ENCODE measurements at regions not wholly inside any gene's neighbourhood (a gene's known extent, or its start where the extent isn't known, plus 50 kb on each side); places are given as distances from the start of the nearest gene placed in this dataset.

DNA sequence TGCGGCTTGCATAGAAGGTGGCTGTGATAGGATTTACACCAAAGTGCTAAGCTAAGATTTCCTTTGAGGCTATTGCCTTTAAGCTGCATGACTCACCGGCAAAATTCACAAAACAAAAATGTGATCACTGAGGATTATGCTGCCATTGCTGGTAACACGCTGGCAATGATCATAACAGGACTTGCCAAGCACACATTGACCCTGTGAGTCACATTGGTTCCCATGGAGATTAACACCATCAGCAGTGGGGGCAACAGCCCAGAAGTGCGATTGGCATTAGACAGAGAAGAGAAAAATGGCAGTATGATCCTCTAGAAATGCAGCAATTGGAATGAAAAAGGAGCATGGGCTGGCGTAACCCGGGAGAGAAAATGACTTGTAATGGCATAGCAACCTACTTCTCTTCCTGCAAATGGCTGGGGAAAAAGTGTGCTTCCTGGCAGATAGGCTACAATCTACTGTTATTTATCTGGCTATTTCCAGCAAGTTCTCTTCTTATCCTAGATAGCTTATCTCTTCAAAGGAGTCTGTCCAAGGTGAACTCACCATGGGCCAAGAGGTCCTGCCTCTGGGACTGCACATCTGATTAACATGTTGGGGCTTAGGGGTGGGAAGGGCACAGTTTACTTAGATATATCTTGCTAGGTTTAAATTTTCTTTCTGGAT is 314.2 kb upstream of the IGFBP7 start:
- Histone ChIP-seq H3K9me3 (ENCODE audit: control insufficient read depth in 2 of 2, insufficient read depth in 1 of 2, low read depth in 1 of 2, low read length in 1 of 2) (no peaks in the 10 kb centered on the region), H3K4me1 (ENCODE audit: control insufficient read depth in 3 of 3, insufficient read depth in 2 of 3, low read depth in 1 of 3, low read length in 2 of 3) (no peaks in the 10 kb centered on the region), H3K36me3 (ENCODE audit: control insufficient read depth in 3 of 3, insufficient read depth in 2 of 3, low read depth in 1 of 3, low read length in 3 of 3) (no peaks in the 10 kb centered on the region), H3K4me3 (ENCODE audit: low read depth in 1 of 3, low read length in 3 of 3) (no peak overlapping the region), H3K27me3 (ENCODE audit: control insufficient read depth in 3 of 3, insufficient read depth in 3 of 3, low read length in 3 of 3) (no peaks in the 10 kb centered on the region), H3K27ac (ENCODE audit: low read depth in 1 of 3, low read length in 2 of 3) (no peak overlapping the region)
- 63 to 70% (median 65%) methylated on average over 6 of the region's 6 CpGs for WGBS, 3 donors
- DNase-seq (no peak), FAIRE-seq (no peak)

DNA sequence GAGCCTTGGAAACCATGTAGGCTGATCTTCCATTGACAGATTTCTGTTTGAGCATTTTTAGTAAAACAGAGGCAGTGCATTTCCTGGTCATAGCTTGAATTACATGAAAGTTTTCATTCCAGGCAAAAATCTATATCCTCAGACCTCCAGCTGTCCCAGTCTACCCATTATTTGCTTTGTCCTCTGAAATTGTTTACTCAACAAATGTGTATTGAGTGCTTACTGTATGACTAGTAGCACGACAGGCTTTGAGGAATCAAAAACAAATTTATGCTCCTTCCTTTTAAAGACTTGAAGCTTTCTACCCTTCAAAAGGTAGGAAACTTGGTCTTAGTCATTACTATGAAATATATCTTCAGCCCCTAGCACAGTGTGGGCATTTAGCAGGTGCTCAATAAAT is 307.9 kb upstream of the IGFBP7 start:
- H3K27me3 ChIP-seq (ENCODE audit: control insufficient read depth in 3 of 3, insufficient read depth in 3 of 3, low read length in 3 of 3), result no peaks in the 10 kb centered on the region
- no peaks in the 10 kb centered on the region for H3K4me1 ChIP-seq (ENCODE audit: control insufficient read depth in 3 of 3, insufficient read depth in 2 of 3, low read depth in 1 of 3, low read length in 2 of 3)
- no peak overlapping the region for H3K27ac ChIP-seq (ENCODE audit: low read depth in 1 of 3, low read length in 2 of 3)
- 11 to 29% (median 17%) methylated on average over 1 of the region's 1 CpG for WGBS, 3 donors
- FAIRE-seq (no peak), DNase-seq (no peak)
- H3K9me3 ChIP-seq (ENCODE audit: control insufficient read depth in 2 of 2, insufficient read depth in 1 of 2, low read depth in 1 of 2, low read length in 1 of 2), result no peaks in the 10 kb centered on the region
- no peak overlapping the region for H3K4me3 ChIP-seq (ENCODE audit: low read depth in 1 of 3, low read length in 3 of 3)
- H3K36me3 ChIP-seq (ENCODE audit: control insufficient read depth in 3 of 3, insufficient read depth in 2 of 3, low read depth in 1 of 3, low read length in 3 of 3), result no peaks in the 10 kb centered on the region

DNA sequence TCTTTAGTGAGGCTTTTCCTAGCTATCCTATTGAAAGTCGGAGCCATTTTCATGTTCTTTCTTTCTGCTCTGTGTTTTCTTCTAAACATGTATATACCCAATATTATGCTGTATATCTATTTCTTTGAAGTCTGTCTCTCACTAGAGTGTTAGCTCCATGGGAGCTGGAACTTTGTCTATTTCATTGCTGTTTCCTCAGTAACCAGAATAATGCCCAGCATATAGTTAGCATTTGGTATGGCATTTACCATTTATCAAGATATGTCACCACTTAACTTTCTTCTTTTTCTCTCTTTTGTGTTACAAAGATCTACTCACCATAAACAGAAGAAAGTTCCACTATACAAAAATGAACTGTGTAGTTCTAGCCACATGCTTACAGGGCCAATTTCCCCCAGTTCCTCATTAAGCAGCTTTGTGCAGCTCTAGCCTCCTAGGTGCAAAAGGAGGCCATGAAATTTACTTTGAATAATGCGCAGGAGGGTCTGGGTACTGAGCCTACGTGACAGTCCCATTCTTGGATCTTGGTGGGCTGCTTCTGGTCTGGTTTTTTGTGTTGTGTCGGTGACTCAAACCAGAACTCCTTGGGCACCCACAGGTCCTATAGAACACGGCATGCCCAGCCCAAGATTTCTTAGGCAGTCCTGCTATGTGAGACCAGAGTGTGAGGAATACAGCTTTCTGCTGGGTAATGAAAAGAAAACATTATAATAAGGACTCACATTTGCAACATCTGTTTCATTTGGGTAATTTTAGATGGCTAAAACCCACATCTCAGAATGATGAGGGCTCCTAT is 302.3 kb upstream of the IGFBP7 start:
- Histone ChIP-seq H3K27ac (ENCODE audit: low read depth in 1 of 3, low read length in 2 of 3) (no peak overlapping the region), H3K9me3 (ENCODE audit: control insufficient read depth in 2 of 2, insufficient read depth in 1 of 2, low read depth in 1 of 2, low read length in 1 of 2) (no peaks in the 10 kb centered on the region), H3K36me3 (ENCODE audit: control insufficient read depth in 3 of 3, insufficient read depth in 2 of 3, low read depth in 1 of 3, low read length in 3 of 3) (no peaks in the 10 kb centered on the region), H3K4me3 (ENCODE audit: low read depth in 1 of 3, low read length in 3 of 3) (no peak overlapping the region), H3K27me3 (ENCODE audit: control insufficient read depth in 3 of 3, insufficient read depth in 3 of 3, low read length in 3 of 3) (no peaks in the 10 kb centered on the region), H3K4me1 (ENCODE audit: control insufficient read depth in 3 of 3, insufficient read depth in 2 of 3, low read depth in 1 of 3, low read length in 2 of 3) (no peaks in the 10 kb centered on the region)
- no peak for FAIRE-seq
- no peak for DNase-seq
- 90 to 91% (median 90%) methylated on average over 5 of the region's 5 CpGs for whole genome bisulfite sequencing, 3 donors

DNA sequence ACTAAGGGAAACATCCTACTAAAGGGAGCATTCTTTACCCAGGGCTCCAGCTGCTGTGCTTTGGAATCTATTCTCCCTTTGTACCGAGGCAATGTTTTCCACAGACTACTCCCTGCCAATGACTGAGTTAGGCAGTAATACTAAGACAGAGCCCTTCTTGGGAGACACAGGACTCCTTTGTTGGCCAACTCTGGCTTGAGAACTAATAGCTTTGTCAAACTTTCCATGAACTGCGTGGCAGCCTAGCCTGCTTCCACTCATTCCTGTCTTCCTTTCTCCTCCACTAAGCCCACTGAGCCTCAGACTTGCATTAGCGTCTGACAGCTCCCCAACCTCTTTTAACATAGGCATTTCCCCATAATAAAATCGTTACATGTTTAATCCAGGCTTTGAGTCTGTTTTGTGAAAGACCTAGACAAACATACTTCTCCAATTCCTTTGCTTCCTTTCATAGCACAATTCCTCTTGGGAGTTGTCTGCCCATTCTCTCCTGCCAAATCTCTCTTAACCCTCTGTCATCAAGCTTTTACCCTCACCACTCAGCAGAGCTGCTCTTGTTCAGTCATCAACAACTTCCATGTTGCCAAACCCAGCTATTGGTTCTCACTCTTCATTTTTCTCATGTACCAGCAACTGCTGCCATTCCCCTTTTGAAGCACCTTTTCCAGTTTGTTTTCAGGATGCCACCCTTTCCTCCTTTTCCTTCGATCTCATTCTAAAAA is 300.3 kb upstream of the IGFBP7 start:
- Histone ChIP-seq H3K9me3 (ENCODE audit: control insufficient read depth in 2 of 2, insufficient read depth in 1 of 2, low read depth in 1 of 2, low read length in 1 of 2) (no peaks in the 10 kb centered on the region), H3K27me3 (ENCODE audit: control insufficient read depth in 3 of 3, insufficient read depth in 3 of 3, low read length in 3 of 3) (no peaks in the 10 kb centered on the region), H3K4me1 (ENCODE audit: control insufficient read depth in 3 of 3, insufficient read depth in 2 of 3, low read depth in 1 of 3, low read length in 2 of 3) (no peaks in the 10 kb centered on the region), H3K36me3 (ENCODE audit: control insufficient read depth in 3 of 3, insufficient read depth in 2 of 3, low read depth in 1 of 3, low read length in 3 of 3) (no peaks in the 10 kb centered on the region), H3K27ac (ENCODE audit: low read depth in 1 of 3, low read length in 2 of 3) (no peak overlapping the region), H3K4me3 (ENCODE audit: low read depth in 1 of 3, low read length in 3 of 3) (no peak overlapping the region)
- DNase-seq (no peak), FAIRE-seq (no peak)
- WGBS, 3 donors, result 51 to 56% (median 52%) methylated on average over 5 of the region's 5 CpGs

DNA sequence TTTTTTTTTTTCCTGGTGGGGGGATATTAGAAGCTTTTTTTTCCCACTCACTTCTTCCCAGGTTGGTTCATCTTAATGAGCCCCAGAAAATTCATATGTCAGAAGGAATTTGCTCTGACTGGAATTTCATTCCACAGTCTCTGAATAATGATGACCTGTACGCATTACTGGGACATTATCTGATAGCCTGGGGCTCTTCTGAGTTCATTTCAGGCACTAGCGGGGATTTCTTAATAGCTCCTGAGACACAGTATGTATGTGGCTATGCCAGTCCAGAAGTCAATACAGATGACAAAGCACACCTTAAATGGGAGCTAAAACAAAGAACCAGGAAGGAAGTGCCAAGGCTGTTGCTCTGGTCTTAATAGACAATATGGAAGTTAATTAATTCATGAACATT is 295.2 kb upstream of the IGFBP7 start:
- H3K4me3 ChIP-seq (ENCODE audit: low read depth in 1 of 3, low read length in 3 of 3), result no peak overlapping the region
- DNase-seq, result no peak
- FAIRE-seq, result no peak
- H3K27ac ChIP-seq (ENCODE audit: low read depth in 1 of 3, low read length in 2 of 3), result no peak overlapping the region
- H3K9me3 ChIP-seq (ENCODE audit: control insufficient read depth in 2 of 2, insufficient read depth in 1 of 2, low read depth in 1 of 2, low read length in 1 of 2), result no peaks in the 10 kb centered on the region
- no peaks in the 10 kb centered on the region for H3K27me3 ChIP-seq (ENCODE audit: control insufficient read depth in 3 of 3, insufficient read depth in 3 of 3, low read length in 3 of 3)
- H3K36me3 ChIP-seq (ENCODE audit: control insufficient read depth in 3 of 3, insufficient read depth in 2 of 3, low read depth in 1 of 3, low read length in 3 of 3), result no peaks in the 10 kb centered on the region
- 73 to 89% (median 74%) methylated on average over 2 of the region's 2 CpGs for WGBS, 3 donors
- H3K4me1 ChIP-seq (ENCODE audit: control insufficient read depth in 3 of 3, insufficient read depth in 2 of 3, low read depth in 1 of 3, low read length in 2 of 3), result no peaks in the 10 kb centered on the region

DNA sequence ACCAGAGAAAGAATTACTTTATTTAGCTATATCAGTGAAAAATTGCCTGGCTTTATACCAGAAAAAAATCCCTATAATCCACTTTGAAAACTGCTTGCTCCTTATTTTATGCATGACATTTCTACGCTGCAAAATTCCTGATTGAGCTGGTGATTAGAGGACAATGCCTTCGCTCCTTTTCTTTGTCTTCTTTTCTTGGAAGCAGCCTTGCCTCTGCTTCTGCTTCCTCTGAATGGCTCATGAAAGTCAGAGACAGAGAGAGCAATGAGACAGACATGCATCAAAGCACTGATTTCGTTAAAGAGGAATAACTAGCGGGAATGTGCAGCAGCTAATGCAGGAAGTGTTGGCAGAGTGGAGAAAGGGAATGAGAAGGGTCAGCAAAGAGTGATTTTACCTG is 294.3 kb upstream of the IGFBP7 start:
- WGBS, 3 donors, result 43 to 49% (median 44%) methylated on average over 4 of the region's 4 CpGs
- FAIRE-seq, result no peak
- no peak overlapping the region for H3K4me3 ChIP-seq (ENCODE audit: low read depth in 1 of 3, low read length in 3 of 3)
- H3K9me3 ChIP-seq (ENCODE audit: control insufficient read depth in 2 of 2, insufficient read depth in 1 of 2, low read depth in 1 of 2, low read length in 1 of 2), result no peaks in the 10 kb centered on the region
- no peaks in the 10 kb centered on the region for H3K4me1 ChIP-seq (ENCODE audit: control insufficient read depth in 3 of 3, insufficient read depth in 2 of 3, low read depth in 1 of 3, low read length in 2 of 3)
- H3K36me3 ChIP-seq (ENCODE audit: control insufficient read depth in 3 of 3, insufficient read depth in 2 of 3, low read depth in 1 of 3, low read length in 3 of 3), result no peaks in the 10 kb centered on the region
- DNase-seq, result no peak
- H3K27ac ChIP-seq (ENCODE audit: low read depth in 1 of 3, low read length in 2 of 3), result no peak overlapping the region
- no peaks in the 10 kb centered on the region for H3K27me3 ChIP-seq (ENCODE audit: control insufficient read depth in 3 of 3, insufficient read depth in 3 of 3, low read length in 3 of 3)

DNA sequence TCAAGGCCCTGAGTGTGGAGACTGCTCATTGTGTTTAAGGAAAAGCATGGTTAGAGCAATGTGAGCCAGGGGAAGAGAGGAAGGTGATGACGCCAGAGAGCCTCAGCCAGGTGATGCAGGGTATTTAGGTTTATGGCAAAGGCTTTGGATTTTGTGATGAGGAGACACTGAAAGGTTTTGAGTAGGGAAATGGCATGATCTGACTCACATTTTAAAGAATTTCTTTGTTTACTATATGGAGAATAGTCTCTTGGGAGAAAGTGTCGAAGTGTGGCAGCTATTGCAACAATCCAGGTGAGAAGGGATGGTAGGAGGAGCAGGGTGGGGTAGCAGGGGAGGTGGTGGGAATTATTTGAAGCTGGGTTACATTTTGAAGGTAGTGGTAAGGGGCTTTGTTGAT is 293.4 kb upstream of the IGFBP7 start:
- no peaks in the 10 kb centered on the region for H3K9me3 ChIP-seq (ENCODE audit: control insufficient read depth in 2 of 2, insufficient read depth in 1 of 2, low read depth in 1 of 2, low read length in 1 of 2)
- no peak for FAIRE-seq
- no peak for DNase-seq
- H3K4me3 ChIP-seq (ENCODE audit: low read depth in 1 of 3, low read length in 3 of 3), result no peak overlapping the region
- no peaks in the 10 kb centered on the region for H3K4me1 ChIP-seq (ENCODE audit: control insufficient read depth in 3 of 3, insufficient read depth in 2 of 3, low read depth in 1 of 3, low read length in 2 of 3)
- H3K27ac ChIP-seq (ENCODE audit: low read depth in 1 of 3, low read length in 2 of 3), result no peak overlapping the region
- no peaks in the 10 kb centered on the region for H3K27me3 ChIP-seq (ENCODE audit: control insufficient read depth in 3 of 3, insufficient read depth in 3 of 3, low read length in 3 of 3)
- H3K36me3 ChIP-seq (ENCODE audit: control insufficient read depth in 3 of 3, insufficient read depth in 2 of 3, low read depth in 1 of 3, low read length in 3 of 3), result no peaks in the 10 kb centered on the region
- 64 to 79% (median 76%) methylated on average over 2 of the region's 2 CpGs for WGBS, 3 donors

DNA sequence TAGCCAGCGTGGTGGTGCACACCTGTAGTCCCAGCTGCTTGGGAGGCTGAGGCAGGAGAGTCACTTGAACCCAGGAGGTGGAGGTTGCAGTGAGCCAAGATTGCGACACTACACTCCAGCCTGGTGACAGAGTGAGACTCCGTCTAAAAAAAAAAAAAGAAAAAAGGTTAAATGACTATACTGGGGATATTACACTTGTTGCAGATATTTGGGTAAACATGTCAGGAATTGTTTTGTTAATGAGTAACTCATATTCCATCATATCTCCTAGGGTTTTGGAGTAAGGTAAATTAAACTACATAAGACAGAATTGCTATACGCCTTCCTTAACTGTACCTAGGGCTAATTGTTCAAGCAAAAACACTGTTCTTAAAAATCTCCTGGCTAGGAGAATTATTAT is 291.4 kb upstream of the IGFBP7 start:
- WGBS, 3 donors, result 64 to 77% (median 67%) methylated on average over 4 of the region's 4 CpGs
- no peak overlapping the region for H3K4me3 ChIP-seq (ENCODE audit: low read depth in 1 of 3, low read length in 3 of 3)
- no peak for FAIRE-seq

More for the DNA sequence above, 291.4 kb upstream of the IGFBP7 start:
- DNase-seq, result no peak
- Histone ChIP-seq H3K27me3 (ENCODE audit: control insufficient read depth in 3 of 3, insufficient read depth in 3 of 3, low read length in 3 of 3) (no peaks in the 10 kb centered on the region), H3K36me3 (ENCODE audit: control insufficient read depth in 3 of 3, insufficient read depth in 2 of 3, low read depth in 1 of 3, low read length in 3 of 3) (no peaks in the 10 kb centered on the region), H3K4me1 (ENCODE audit: control insufficient read depth in 3 of 3, insufficient read depth in 2 of 3, low read depth in 1 of 3, low read length in 2 of 3) (no peaks in the 10 kb centered on the region), H3K27ac (ENCODE audit: low read depth in 1 of 3, low read length in 2 of 3) (no peak overlapping the region), H3K9me3 (ENCODE audit: control insufficient read depth in 2 of 2, insufficient read depth in 1 of 2, low read depth in 1 of 2, low read length in 1 of 2) (no peaks in the 10 kb centered on the region)

All from small intestine (tissue), 7 donors.